ENCODE measurements at regions not wholly inside any gene's neighbourhood (a gene's known extent, or its start where the extent isn't known, plus 50 kb on each side); places are given as distances from the start of the nearest gene placed in this dataset.
"Not testable (repeated sequence)": the region's sequence is repeated elsewhere in the genome, so short reads cannot be mapped to it uniquely, and the experiment has no call there.

- TF ChIP-seq CTCF (IDR thresholded peaks at IDR 0.05) (no peak), ZFX (IDR thresholded peaks at IDR 0.05; ENCODE audit: borderline replicate concordance) (no peak)
- no peak overlapping the region for H3K27ac ChIP-seq
Measured at GRCh38 chr3:145022447-145022846, 1050.8 kb downstream of the DIPK2A start.

DNA sequence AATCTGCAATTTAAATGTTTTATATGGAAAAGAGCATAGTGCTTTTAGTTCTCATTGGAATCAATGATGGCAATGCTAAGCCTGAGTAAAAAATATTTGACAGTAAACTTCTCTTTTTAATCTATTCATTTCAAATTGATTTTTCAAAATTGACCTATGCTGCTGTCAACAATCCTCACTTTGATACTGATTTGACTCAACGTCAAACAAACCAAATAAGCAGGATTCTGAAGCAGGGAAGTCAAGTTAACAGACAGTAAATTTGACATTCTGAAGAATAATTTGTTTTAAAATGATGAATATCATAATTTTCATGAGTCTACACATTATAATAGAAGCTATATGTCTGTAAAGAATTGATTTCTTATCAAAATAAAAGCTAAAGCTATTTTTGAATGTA, 1053.1 kb downstream of the DIPK2A start:
- TF ChIP-seq CTCF (IDR thresholded peaks at IDR 0.05) (no peak), ZFX (IDR thresholded peaks at IDR 0.05; ENCODE audit: borderline replicate concordance) (no peak)

DNA sequence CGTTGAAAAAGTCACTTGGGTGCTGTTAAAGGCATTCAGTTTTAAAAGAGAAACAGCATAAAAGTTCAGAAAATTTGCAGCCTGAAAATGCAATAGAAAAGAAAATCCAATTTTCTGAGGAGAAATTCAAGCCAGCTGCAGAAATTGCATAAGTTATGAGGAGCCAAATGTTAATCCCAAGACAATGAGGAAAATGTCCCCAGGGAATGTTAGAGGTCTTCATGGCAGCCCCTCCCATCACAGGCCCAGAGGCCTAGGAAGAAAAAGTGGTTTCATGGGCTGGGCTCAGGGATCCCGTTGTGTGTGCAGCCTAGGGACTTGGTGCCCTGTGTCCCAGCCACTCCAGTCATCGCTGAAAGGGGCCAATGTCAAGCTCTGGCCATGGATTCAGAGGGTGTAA, 1055.6 kb downstream of the DIPK2A start:
- H3K27ac ChIP-seq, result not testable (repeated sequence)

More for the DNA sequence above, 1053.1 kb downstream of the DIPK2A start:
- no peak overlapping the region for H3K27ac ChIP-seq

- TF ChIP-seq CTCF (IDR thresholded peaks at IDR 0.05), result no peak
- no peak for TF ChIP-seq ZFX (IDR thresholded peaks at IDR 0.05; ENCODE audit: borderline replicate concordance)
- H3K27ac ChIP-seq, result no peak overlapping the region
Measured at GRCh38 chr3:145032791-145033190, 1061.2 kb downstream of the DIPK2A start.

- TF ChIP-seq ZFX (IDR thresholded peaks at IDR 0.05; ENCODE audit: borderline replicate concordance), result no peak
- TF ChIP-seq CTCF (IDR thresholded peaks at IDR 0.05), result no peak
Measured at GRCh38 chr3:145035682-145036081, 1064.1 kb downstream of the DIPK2A start.

GRCh38 chr3:145054055-145054454, 1082.4 kb downstream of the DIPK2A start:
- H3K27ac ChIP-seq, result not testable (repeated sequence)

More at GRCh38 chr3:145035682-145036081, 1064.1 kb downstream of the DIPK2A start:
- no peak overlapping the region for H3K27ac ChIP-seq

DNA sequence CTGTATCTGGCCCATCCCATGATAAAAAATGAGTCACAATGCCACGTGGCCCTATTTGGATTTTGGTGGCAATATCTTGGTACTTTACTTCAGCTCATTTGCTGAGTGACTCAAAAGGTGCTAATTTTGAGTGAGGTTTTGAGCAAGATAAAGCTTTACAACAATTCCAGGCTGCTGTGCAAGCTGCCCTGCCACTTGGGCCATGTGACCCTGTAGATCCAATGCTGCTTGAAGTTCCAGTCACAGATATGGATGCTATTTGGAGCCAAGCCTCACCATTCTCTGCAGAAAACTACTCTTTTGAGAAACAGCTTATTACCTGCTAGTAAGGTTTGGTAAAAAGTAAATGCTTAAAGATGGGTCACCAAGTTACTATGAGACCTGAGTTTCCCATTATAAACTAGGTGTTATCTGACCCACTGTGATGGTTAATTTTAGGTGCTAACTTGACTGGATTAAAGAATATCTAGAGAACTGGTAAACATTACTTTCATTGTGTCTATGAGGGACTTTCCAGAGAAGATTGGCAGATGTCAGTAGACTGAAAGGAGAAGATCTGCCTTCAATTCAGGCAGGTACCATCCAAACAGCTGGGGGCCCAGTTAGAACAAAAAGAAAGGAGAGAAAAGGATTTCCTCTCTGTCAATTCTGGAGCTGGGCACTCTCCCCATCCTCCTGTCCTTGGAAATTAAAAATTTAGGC, 1083.9 kb downstream of the DIPK2A start:
- TF ChIP-seq ZFX (IDR thresholded peaks at IDR 0.05; ENCODE audit: borderline replicate concordance) (no peak), CTCF (IDR thresholded peaks at IDR 0.05) (no peak)
- no peak overlapping the region for H3K27ac ChIP-seq

- no peak overlapping the region for H3K27ac ChIP-seq
- TF ChIP-seq CTCF (IDR thresholded peaks at IDR 0.05), result no peak
- TF ChIP-seq ZFX (IDR thresholded peaks at IDR 0.05; ENCODE audit: borderline replicate concordance), result no peak
Measured at GRCh38 chr3:145058483-145058882, 1086.9 kb downstream of the DIPK2A start.

Measured in 22Rv1 (cell line).